ACHN (cell line): ENCODE measurements at regions not wholly inside any gene's neighbourhood (a gene's known extent, or its start where the extent isn't known, plus 50 kb on each side); places are given as distances from the start of the nearest gene placed in this dataset.
"Not testable (repeated sequence)": the region's sequence is repeated elsewhere in the genome, so short reads cannot be mapped to it uniquely, and the experiment has no call there.

Experiments
- DNase-seq: peaks from one replicate; pipeline ENCODE4 v3.0.0-alpha.2; 2015
- in situ Hi-C: cut with HindIII; loops from 2 replicates; pipeline ENCODE4 v1.10.0; 2017; ENCODE audit warnings: low sequenced_read_pairs, low pct_ligation_motif_present, low pct_unique_long_range_greater_than_20kb

- in situ Hi-C loops: no loop called here
- DNase-seq: no peak
Observed at GRCh38 chr6:131414956-131415355, 158.1 kb upstream of the ARG1 start.

- no peak for DNase-seq
- in situ Hi-C loops: no loop called here
Observed at GRCh38 chr6:131418441-131418840, 154.6 kb upstream of the ARG1 start.

- in situ Hi-C loops: no loop called here
- DNase-seq: no peak
Observed at GRCh38 chr6:131419702-131420101, 153.3 kb upstream of the ARG1 start.

- DNase-seq: no peak
- in situ Hi-C loops: no loop called here
Observed at GRCh38 chr6:131424016-131424415, 149.0 kb upstream of the ARG1 start.

GRCh38 chr6:131424475-131424874 lies 148.6 kb upstream of the ARG1 start:
- DNase-seq: no peak
- in situ Hi-C loops: no loop called here

GRCh38 chr6:131427434-131428058 lies 145.5 kb upstream of the ARG1 start:
- in situ Hi-C loops: no loop called here
- DNase-seq: no peak

GRCh38 chr6:131430531-131430930 lies 142.5 kb upstream of the ARG1 start:
- in situ Hi-C loops: no loop called here
- no peak for DNase-seq

GRCh38 chr6:131431718-131432117 lies 141.3 kb upstream of the ARG1 start:
- no peak for DNase-seq
- in situ Hi-C loops: no loop called here

GRCh38 chr6:131433927-131434326 lies 139.1 kb upstream of the ARG1 start:
- in situ Hi-C loops: no loop called here
- no peak for DNase-seq

GRCh38 chr6:131436358-131436757 lies 136.7 kb upstream of the ARG1 start:
- in situ Hi-C loops: no loop called here
- no peak for DNase-seq

GRCh38 chr6:131443014-131443413 lies 130.0 kb upstream of the ARG1 start:
- no peak for DNase-seq
- in situ Hi-C loops: no loop called here

- DNase-seq: no peak
- in situ Hi-C loops: no loop called here
Observed at GRCh38 chr6:131443514-131443913, 129.5 kb upstream of the ARG1 start.

GRCh38 chr6:131445356-131445755 lies 127.7 kb upstream of the ARG1 start:
- DNase-seq, in situ Hi-C loops: not testable (repeated sequence)

GRCh38 chr6:131450861-131451260 lies 122.2 kb upstream of the ARG1 start:
- in situ Hi-C loops: no loop called here
- no peak for DNase-seq

GRCh38 chr6:131451321-131452144 lies 121.5 kb upstream of the ARG1 start:
- DNase-seq: no peak
- in situ Hi-C loops: no loop called here

- no peak for DNase-seq
Observed at GRCh38 chr6:131453803-131454202, 119.2 kb upstream of the ARG1 start.

GRCh38 chr6:131456565-131456964 lies 116.5 kb upstream of the ARG1 start:
- DNase-seq: no peak
- in situ Hi-C loops: no loop called here

More at GRCh38 chr6:131453803-131454202, 119.2 kb upstream of the ARG1 start:
- in situ Hi-C loops: no loop called here

- in situ Hi-C loops: no loop called here
- no peak for DNase-seq
Observed at GRCh38 chr6:131459005-131459404, 114.0 kb upstream of the ARG1 start.

- in situ Hi-C loops: no loop called here
- no peak for DNase-seq
Observed at GRCh38 chr6:131460614-131461000, 112.4 kb upstream of the ARG1 start.

GRCh38 chr6:131469130-131469529 lies 103.9 kb upstream of the ARG1 start:
- in situ Hi-C loops: no loop called here
- DNase-seq: no peak
